ENCODE measurements at regions not wholly inside any gene's neighbourhood (a gene's known extent, or its start where the extent isn't known, plus 50 kb on each side); places are given as distances from the start of the nearest gene placed in this dataset.

DNA sequence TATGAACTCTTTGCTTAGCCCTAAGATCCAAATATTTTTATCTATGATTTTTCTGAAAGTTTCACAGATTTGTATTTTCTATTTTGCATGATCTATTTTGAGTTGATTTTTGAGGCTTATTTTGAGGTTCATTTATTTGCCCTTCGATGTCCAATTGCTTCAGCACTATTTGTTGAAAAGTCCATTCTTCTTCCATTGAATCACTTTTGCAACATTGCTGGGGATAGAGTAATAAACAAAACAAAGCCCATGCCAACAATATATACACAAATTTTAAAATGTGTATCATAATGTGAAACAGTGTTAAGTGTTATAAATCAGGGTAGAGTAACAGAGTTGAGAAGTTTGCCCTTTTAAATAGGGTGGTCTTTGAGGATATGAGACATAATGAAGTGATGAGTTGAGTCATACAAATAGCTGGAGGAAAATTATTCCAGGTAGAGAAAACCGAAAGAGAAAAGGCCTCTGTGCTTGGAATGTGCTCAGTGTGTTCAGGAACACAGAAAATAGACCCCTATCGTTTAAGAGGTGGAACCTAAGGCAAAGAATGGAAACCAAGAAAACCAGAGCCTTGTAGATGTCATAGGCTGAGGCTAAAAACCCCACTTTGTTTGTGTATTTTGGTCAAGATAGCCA is 172.7 kb upstream of the NR5A2 start:
- TF ChIP-seq, protein P1, sequence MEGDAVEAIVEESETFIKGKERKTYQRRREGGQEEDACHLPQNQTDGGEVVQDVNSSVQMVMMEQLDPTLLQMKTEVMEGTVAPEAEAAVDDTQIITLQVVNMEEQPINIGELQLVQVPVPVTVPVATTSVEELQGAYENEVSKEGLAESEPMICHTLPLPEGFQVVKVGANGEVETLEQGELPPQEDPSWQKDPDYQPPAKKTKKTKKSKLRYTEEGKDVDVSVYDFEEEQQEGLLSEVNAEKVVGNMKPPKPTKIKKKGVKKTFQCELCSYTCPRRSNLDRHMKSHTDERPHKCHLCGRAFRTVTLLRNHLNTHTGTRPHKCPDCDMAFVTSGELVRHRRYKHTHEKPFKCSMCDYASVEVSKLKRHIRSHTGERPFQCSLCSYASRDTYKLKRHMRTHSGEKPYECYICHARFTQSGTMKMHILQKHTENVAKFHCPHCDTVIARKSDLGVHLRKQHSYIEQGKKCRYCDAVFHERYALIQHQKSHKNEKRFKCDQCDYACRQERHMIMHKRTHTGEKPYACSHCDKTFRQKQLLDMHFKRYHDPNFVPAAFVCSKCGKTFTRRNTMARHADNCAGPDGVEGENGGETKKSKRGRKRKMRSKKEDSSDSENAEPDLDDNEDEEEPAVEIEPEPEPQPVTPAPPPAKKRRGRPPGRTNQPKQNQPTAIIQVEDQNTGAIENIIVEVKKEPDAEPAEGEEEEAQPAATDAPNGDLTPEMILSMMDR (IDR thresholded peaks at IDR 0.05) = no peak
- TF ChIP-seq POLR2AphosphoS5 (IDR thresholded peaks at IDR 0.05; ENCODE audit: low read depth, low read length) (no peak), TCF7L2 (IDR thresholded peaks at IDR 0.05; ENCODE audit: low read depth, low read length) (no peak)
- TF ChIP-seq, protein P2, sequence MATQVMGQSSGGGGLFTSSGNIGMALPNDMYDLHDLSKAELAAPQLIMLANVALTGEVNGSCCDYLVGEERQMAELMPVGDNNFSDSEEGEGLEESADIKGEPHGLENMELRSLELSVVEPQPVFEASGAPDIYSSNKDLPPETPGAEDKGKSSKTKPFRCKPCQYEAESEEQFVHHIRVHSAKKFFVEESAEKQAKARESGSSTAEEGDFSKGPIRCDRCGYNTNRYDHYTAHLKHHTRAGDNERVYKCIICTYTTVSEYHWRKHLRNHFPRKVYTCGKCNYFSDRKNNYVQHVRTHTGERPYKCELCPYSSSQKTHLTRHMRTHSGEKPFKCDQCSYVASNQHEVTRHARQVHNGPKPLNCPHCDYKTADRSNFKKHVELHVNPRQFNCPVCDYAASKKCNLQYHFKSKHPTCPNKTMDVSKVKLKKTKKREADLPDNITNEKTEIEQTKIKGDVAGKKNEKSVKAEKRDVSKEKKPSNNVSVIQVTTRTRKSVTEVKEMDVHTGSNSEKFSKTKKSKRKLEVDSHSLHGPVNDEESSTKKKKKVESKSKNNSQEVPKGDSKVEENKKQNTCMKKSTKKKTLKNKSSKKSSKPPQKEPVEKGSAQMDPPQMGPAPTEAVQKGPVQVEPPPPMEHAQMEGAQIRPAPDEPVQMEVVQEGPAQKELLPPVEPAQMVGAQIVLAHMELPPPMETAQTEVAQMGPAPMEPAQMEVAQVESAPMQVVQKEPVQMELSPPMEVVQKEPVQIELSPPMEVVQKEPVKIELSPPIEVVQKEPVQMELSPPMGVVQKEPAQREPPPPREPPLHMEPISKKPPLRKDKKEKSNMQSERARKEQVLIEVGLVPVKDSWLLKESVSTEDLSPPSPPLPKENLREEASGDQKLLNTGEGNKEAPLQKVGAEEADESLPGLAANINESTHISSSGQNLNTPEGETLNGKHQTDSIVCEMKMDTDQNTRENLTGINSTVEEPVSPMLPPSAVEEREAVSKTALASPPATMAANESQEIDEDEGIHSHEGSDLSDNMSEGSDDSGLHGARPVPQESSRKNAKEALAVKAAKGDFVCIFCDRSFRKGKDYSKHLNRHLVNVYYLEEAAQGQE (IDR thresholded peaks at IDR 0.05; ENCODE audit: insufficient read depth in 1 of 2, low read depth in 2 of 2, low read length in 1 of 2) = no peak
